Liver (tissue), 8 donors: ENCODE measurements at regions not wholly inside any gene's neighbourhood (a gene's known extent, or its start where the extent isn't known, plus 50 kb on each side); places are given as distances from the start of the nearest gene placed in this dataset.

ENCODE experiments used
- DNase-seq: peaks from one replicate; pipeline ENCODE4 v3.0.0-alpha.2; 2017; ENCODE audit warnings: low spot score
- H3K27ac ChIP-seq, 2 donors: one replicate each; pipeline ENCODE4 v1.7.0; 2013; ENCODE audit warnings: inconsistent platforms in 2 of 2, low read length in 2 of 2, control low read depth in 1 of 2, low read depth in 1 of 2, mild to moderate bottlenecking in 1 of 2
- H3K27me3 ChIP-seq, 4 donors: one replicate each; pipeline versions ENCODE4 v1.6.1 to v1.7.0; 2013; ENCODE audit warnings: low read length in 3 of 4, inconsistent platforms in 1 of 4, mild to moderate bottlenecking in 1 of 4, moderate library complexity in 1 of 4; ENCODE audit not compliant: control insufficient read depth in 4 of 4, insufficient read depth in 4 of 4
- H3K36me3 ChIP-seq, 4 donors: one replicate each; pipeline versions ENCODE4 v1.6.1 to v1.7.0; 2013; ENCODE audit warnings: low read length in 3 of 4, mild to moderate bottlenecking in 3 of 4, low read depth in 1 of 4, moderate library complexity in 1 of 4; ENCODE audit not compliant: control insufficient read depth in 4 of 4, insufficient read depth in 3 of 4
- H3K4me1 ChIP-seq, 4 donors: one replicate each; pipeline versions ENCODE4 v1.6.1 to v1.7.0; 2013; ENCODE audit warnings: low read length in 3 of 4, mild to moderate bottlenecking in 3 of 4, moderate library complexity in 1 of 4; ENCODE audit not compliant: control insufficient read depth in 4 of 4, insufficient read depth in 4 of 4
- H3K4me3 ChIP-seq, 3 donors: one replicate each; pipeline versions ENCODE4 v1.6.1 to v1.7.0; 2013; ENCODE audit warnings: low read length in 3 of 3, control low read depth in 1 of 3, low read depth in 1 of 3, mild to moderate bottlenecking in 1 of 3
- H3K9ac ChIP-seq, 2 donors: one replicate each; pipeline ENCODE4 v1.7.0; 2013; ENCODE audit warnings: low read length in 2 of 2, mild to moderate bottlenecking in 2 of 2, moderate library complexity in 2 of 2, control low read depth in 1 of 2, low read depth in 1 of 2
- H3K9me3 ChIP-seq, 4 donors: one replicate each; pipeline versions ENCODE4 v1.6.1 to v1.7.0; 2013; ENCODE audit warnings: low read length in 3 of 4; ENCODE audit not compliant: control insufficient read depth in 4 of 4
- EGR1 ChIP-seq, 2 donors: IDR thresholded peaks; 2 replicates each; pipeline ENCODE4 v1.6.1; 2016 to 2018; ENCODE audit warnings: antibody characterized with exemption in 2 of 2, low read depth in 2 of 2
- FOXA1 ChIP-seq: IDR thresholded peaks from 2 replicates; pipeline ENCODE4 v1.6.1; 2016; ENCODE audit warnings: antibody characterized with exemption
- FOXA2 ChIP-seq: IDR thresholded peaks from 2 replicates; pipeline ENCODE4 v1.6.1; 2016; ENCODE audit warnings: antibody characterized with exemption
- HNF4A ChIP-seq, 2 donors: conservative IDR thresholded peaks; 2 replicates each; pipeline ENCODE4 v1.6.1; 2016; ENCODE audit warnings: antibody characterized with exemption in 2 of 2, mild to moderate bottlenecking in 2 of 2
- JUND ChIP-seq, 2 donors: IDR thresholded peaks; 2 replicates each; pipeline ENCODE4 v1.6.1; 2016; ENCODE audit warnings: antibody characterized with exemption in 2 of 2
- NR2F2 ChIP-seq: IDR thresholded peaks from 2 replicates; pipeline ENCODE4 v1.6.1; 2016; ENCODE audit warnings: antibody characterized with exemption
- RAD21 ChIP-seq, 2 donors: IDR thresholded peaks; 2 replicates each; pipeline ENCODE4 v1.6.1; 2016; ENCODE audit warnings: antibody characterized with exemption in 2 of 2, mild to moderate bottlenecking in 2 of 2
- RXRA ChIP-seq, 2 donors: IDR thresholded peaks; 2 replicates each; pipeline ENCODE4 v1.6.1; 2017 to 2018; ENCODE audit warnings: antibody characterized with exemption in 2 of 2, mild to moderate bottlenecking in 1 of 2
- SP1 ChIP-seq: IDR thresholded peaks from 2 replicates; pipeline ENCODE4 v1.6.1; 2018; ENCODE audit warnings: antibody characterized with exemption, mild to moderate bottlenecking
- TAF1 ChIP-seq: conservative IDR thresholded peaks from 2 replicates; pipeline ENCODE4 v1.6.1; 2016; ENCODE audit warnings: antibody characterized with exemption, mild to moderate bottlenecking
- YY1 ChIP-seq: IDR thresholded peaks from 2 replicates; pipeline ENCODE4 v1.6.1; 2016; ENCODE audit warnings: antibody characterized with exemption, mild to moderate bottlenecking
- WGBS: extraction: QIAGEN DNeasy Blood & Tissue Kit; methylation state at CpG from one replicate; pipeline ENCODE4 v1.1.7; 2013; 5-methylcytosine and 5-hydroxymethylcytosine counted together
- TF ChIP-seq, protein P1 (sequence below): IDR thresholded peaks from 2 replicates; pipeline ENCODE4 v1.6.1; 2016; ENCODE audit warnings: antibody characterized with exemption
- TF ChIP-seq, protein P2 (sequence below): IDR thresholded peaks from 2 replicates; pipeline ENCODE4 v1.6.1; 2016; ENCODE audit warnings: antibody characterized with exemption
- TF ChIP-seq, protein P3 (sequence below): fragments of 150-350 bp; IDR thresholded peaks from 2 replicates; pipeline ENCODE4 v1.5.1; 2017; ENCODE audit warnings: improper control_type of control experiment, low read depth, low read length; ENCODE audit not compliant: missing input control
- TF ChIP-seq, protein P4 (sequence below): IDR thresholded peaks from 2 replicates; pipeline ENCODE4 v1.6.1; 2016; ENCODE audit warnings: antibody characterized with exemption, mild to moderate bottlenecking
- TF ChIP-seq, protein P5 (sequence below): IDR thresholded peaks from 2 replicates; pipeline ENCODE4 v1.6.1; 2016; ENCODE audit warnings: antibody characterized with exemption
- donor health status: healthy.
- donor health status: healthy.
- donor health status: healthy.
- donor health status: healthy.
- donor health status: healthy.

DNA sequence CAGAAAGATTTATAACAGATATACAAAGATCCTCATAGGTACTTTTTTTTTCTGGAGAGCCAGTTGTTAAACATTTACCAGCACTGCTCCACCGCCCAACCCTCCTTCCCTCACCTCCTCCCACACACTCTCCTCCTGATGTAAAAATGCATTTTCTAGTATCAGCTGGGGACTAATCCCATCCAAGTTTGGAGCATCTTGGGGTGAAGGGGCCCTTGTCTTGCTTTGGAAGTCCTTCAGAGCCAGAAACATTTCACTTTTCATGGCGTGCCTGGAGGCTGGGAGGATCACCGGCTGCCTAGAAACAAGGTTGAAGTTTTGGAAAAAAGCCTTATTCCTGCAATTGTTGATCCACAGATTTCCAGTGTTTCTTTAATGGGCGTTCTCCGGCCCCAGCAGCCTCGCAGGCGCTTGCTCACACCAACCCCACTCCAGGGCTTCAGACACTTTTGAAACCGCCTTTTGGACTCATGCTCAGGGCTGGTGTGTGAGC is 165.1 kb upstream of the AFDN start:
- WGBS = 34% methylated on average over 8 of the region's 8 CpGs
- TF ChIP-seq JUND (IDR thresholded peaks at IDR 0.05) = no peak
- no peak for TF ChIP-seq FOXA1
- peak; percentile 46 for TF ChIP-seq SP1
- TF ChIP-seq EGR1 (IDR thresholded peaks at IDR 0.05; ENCODE audit: low read depth in 2 of 2) = peak; percentile 35 to 74
- TF ChIP-seq, protein P1, sequence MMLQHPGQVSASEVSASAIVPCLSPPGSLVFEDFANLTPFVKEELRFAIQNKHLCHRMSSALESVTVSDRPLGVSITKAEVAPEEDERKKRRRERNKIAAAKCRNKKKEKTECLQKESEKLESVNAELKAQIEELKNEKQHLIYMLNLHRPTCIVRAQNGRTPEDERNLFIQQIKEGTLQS = no peak
- TF ChIP-seq RAD21 (IDR thresholded peaks at IDR 0.05) = peak; percentile 26 to 32
- peak in 1 of 2 donors; percentile 57 for TF ChIP-seq RXRA (IDR thresholded peaks at IDR 0.05)
- peak; percentile 73 for TF ChIP-seq YY1
- peak in 1 of 2 donors; percentile 54 for TF ChIP-seq HNF4A (conservative IDR thresholded peaks at IDR 0.05)
- TF ChIP-seq, protein P2, sequence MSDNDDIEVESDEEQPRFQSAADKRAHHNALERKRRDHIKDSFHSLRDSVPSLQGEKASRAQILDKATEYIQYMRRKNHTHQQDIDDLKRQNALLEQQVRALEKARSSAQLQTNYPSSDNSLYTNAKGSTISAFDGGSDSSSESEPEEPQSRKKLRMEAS = no peak
- TF ChIP-seq, protein P3, sequence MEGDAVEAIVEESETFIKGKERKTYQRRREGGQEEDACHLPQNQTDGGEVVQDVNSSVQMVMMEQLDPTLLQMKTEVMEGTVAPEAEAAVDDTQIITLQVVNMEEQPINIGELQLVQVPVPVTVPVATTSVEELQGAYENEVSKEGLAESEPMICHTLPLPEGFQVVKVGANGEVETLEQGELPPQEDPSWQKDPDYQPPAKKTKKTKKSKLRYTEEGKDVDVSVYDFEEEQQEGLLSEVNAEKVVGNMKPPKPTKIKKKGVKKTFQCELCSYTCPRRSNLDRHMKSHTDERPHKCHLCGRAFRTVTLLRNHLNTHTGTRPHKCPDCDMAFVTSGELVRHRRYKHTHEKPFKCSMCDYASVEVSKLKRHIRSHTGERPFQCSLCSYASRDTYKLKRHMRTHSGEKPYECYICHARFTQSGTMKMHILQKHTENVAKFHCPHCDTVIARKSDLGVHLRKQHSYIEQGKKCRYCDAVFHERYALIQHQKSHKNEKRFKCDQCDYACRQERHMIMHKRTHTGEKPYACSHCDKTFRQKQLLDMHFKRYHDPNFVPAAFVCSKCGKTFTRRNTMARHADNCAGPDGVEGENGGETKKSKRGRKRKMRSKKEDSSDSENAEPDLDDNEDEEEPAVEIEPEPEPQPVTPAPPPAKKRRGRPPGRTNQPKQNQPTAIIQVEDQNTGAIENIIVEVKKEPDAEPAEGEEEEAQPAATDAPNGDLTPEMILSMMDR = no peak

DNA sequence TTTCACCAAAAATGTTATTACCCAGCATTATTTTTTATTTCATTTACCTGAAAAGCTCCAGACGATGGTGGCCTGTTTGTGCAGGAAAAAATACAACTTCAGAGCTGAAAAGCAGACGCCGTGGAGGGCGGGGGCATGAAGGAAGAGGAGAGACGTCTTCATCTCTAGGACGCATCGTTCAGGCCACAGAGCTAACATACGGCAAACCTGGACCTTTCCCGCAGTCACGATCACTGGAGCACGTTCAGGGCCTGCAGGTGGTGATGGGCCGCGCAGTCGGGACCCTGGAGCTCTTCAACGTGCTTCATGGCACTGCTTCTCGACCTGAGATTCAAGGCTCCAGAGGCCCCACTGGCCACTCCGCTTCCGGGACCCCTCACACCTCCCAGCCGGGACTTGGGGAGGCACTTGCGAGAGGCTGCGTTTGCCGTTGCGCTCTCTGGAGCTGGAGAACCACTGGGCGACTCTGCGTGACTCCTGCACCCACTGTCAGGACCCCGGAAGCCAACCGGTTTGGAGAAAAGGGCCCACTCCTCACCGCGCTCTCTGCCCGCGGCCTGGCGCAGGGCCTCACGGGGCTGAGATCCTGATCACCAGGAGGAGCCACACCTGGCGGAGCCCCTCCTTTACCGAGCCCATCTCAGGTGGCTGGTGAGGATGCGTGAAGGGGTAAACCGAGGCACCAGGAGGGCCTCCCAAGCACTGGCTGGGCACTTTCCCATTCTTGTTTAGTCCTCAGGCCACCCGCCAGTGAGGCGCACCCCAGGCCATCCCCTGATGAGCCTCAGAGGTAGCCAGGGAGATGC is 164.4 kb upstream of the AFDN start:
- Histone ChIP-seq H3K9me3 (no peaks in the 10 kb centered on the region), H3K27me3 (no peaks in the 10 kb centered on the region), H3K36me3 (no peaks in the 10 kb centered on the region), H3K27ac (peak overlapping the region; percentile 60 to 78), H3K4me1 (peaks cover 5 to 41% (median 23%) of the 10 kb centered on the region in 4 donors), H3K4me3 (no peak overlapping the region), H3K9ac (peak overlapping the region in 1 of 2 donors; percentile 42)
- no peak for DNase-seq
- no peak for TF ChIP-seq FOXA2
- TF ChIP-seq, protein P4, sequence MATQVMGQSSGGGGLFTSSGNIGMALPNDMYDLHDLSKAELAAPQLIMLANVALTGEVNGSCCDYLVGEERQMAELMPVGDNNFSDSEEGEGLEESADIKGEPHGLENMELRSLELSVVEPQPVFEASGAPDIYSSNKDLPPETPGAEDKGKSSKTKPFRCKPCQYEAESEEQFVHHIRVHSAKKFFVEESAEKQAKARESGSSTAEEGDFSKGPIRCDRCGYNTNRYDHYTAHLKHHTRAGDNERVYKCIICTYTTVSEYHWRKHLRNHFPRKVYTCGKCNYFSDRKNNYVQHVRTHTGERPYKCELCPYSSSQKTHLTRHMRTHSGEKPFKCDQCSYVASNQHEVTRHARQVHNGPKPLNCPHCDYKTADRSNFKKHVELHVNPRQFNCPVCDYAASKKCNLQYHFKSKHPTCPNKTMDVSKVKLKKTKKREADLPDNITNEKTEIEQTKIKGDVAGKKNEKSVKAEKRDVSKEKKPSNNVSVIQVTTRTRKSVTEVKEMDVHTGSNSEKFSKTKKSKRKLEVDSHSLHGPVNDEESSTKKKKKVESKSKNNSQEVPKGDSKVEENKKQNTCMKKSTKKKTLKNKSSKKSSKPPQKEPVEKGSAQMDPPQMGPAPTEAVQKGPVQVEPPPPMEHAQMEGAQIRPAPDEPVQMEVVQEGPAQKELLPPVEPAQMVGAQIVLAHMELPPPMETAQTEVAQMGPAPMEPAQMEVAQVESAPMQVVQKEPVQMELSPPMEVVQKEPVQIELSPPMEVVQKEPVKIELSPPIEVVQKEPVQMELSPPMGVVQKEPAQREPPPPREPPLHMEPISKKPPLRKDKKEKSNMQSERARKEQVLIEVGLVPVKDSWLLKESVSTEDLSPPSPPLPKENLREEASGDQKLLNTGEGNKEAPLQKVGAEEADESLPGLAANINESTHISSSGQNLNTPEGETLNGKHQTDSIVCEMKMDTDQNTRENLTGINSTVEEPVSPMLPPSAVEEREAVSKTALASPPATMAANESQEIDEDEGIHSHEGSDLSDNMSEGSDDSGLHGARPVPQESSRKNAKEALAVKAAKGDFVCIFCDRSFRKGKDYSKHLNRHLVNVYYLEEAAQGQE = no peak
- TF ChIP-seq, protein P3 = no peak
- TF ChIP-seq, protein P1 = no peak
- no peak for TF ChIP-seq RXRA (IDR thresholded peaks at IDR 0.05)
- TF ChIP-seq, protein P2 = no peak
- no peak for TF ChIP-seq NR2F2
- no peak for TF ChIP-seq YY1
- TF ChIP-seq HNF4A (conservative IDR thresholded peaks at IDR 0.05) = no peak
- TF ChIP-seq RAD21 (IDR thresholded peaks at IDR 0.05) = no peak
- TF ChIP-seq TAF1 = no peak
- TF ChIP-seq, protein P5, sequence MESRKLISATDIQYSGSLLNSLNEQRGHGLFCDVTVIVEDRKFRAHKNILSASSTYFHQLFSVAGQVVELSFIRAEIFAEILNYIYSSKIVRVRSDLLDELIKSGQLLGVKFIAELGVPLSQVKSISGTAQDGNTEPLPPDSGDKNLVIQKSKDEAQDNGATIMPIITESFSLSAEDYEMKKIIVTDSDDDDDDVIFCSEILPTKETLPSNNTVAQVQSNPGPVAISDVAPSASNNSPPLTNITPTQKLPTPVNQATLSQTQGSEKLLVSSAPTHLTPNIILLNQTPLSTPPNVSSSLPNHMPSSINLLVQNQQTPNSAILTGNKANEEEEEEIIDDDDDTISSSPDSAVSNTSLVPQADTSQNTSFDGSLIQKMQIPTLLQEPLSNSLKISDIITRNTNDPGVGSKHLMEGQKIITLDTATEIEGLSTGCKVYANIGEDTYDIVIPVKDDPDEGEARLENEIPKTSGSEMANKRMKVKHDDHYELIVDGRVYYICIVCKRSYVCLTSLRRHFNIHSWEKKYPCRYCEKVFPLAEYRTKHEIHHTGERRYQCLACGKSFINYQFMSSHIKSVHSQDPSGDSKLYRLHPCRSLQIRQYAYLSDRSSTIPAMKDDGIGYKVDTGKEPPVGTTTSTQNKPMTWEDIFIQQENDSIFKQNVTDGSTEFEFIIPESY = no peak
- TF ChIP-seq SP1 = no peak
- no peak for TF ChIP-seq FOXA1
- no peak for TF ChIP-seq JUND (IDR thresholded peaks at IDR 0.05)
- no peak for TF ChIP-seq EGR1 (IDR thresholded peaks at IDR 0.05; ENCODE audit: low read depth in 2 of 2)
- WGBS = 94% methylated on average over 39 of the region's 39 CpGs

More for the DNA sequence above, 165.1 kb upstream of the AFDN start:
- H3K27ac ChIP-seq = peak overlapping the region; percentile 60 to 78
- no peak overlapping the region for H3K9ac ChIP-seq
- H3K9me3 ChIP-seq = no peaks in the 10 kb centered on the region
- H3K36me3 ChIP-seq = no peaks in the 10 kb centered on the region
- DNase-seq = no peak
- H3K4me3 ChIP-seq = peak overlapping the region in 1 of 3 donors; percentile 1
- H3K27me3 ChIP-seq = no peaks in the 10 kb centered on the region
- peaks cover 4 to 34% (median 20%) of the 10 kb centered on the region in 4 donors for H3K4me1 ChIP-seq
